ENCODE measurements at regions not wholly inside any gene's neighbourhood (a gene's known extent, or its start where the extent isn't known, plus 50 kb on each side); places are given as distances from the start of the nearest gene placed in this dataset.
A peak's percentile ranks its signal among the peaks of the same experiment; 100 is the strongest.

GRCh38 chr1:48082271-48082962 lies 85.2 kb upstream of the TRABD2B start:
- TF ChIP-seq ZFP3 (CRISPR knock-in tag; IDR thresholded peaks at IDR 0.05) = no peak
- no peak for TF ChIP-seq ZNF565 (CRISPR knock-in tag; conservative IDR thresholded peaks at IDR 0.05; ENCODE audit: low read depth)
- no peak for TF ChIP-seq ZNF70 (CRISPR knock-in tag; IDR thresholded peaks at IDR 0.05)
- peak; percentile 58 for TF ChIP-seq ISL1 (CRISPR knock-in tag; IDR thresholded peaks at IDR 0.05)
- TF ChIP-seq ARNTL (CRISPR knock-in tag; IDR thresholded peaks at IDR 0.05; ENCODE audit: borderline replicate concordance, low read depth) = no peak
- no peak for TF ChIP-seq TSHZ2 (CRISPR knock-in tag; IDR thresholded peaks at IDR 0.05)
- TF ChIP-seq GLIS3 (CRISPR knock-in tag; IDR thresholded peaks at IDR 0.05) = no peak
- TF ChIP-seq RARB (CRISPR knock-in tag; IDR thresholded peaks at IDR 0.05) = no peak
- no peak for TF ChIP-seq TCF4 (CRISPR knock-in tag; IDR thresholded peaks at IDR 0.05; ENCODE audit: borderline replicate concordance)
- no peak for TF ChIP-seq PPARA (CRISPR knock-in tag; IDR thresholded peaks at IDR 0.05; ENCODE audit: borderline replicate concordance)
- no peak for TF ChIP-seq BACH2 (CRISPR knock-in tag; IDR thresholded peaks at IDR 0.05; ENCODE audit: borderline replicate concordance)
- no peak for TF ChIP-seq PATZ1 (CRISPR knock-in tag; IDR thresholded peaks at IDR 0.05; ENCODE audit: borderline replicate concordance)

Measured in SK-N-SH treated with all-trans-retinoic acid at 6 μM for 48 hours (cell line).